Transverse colon (tissue), 4 donors: ENCODE measurements at regions not wholly inside any gene's neighbourhood (a gene's known extent, or its start where the extent isn't known, plus 50 kb on each side); places are given as distances from the start of the nearest gene placed in this dataset.

Experiments
- DNase-seq: peaks from one replicate; pipeline ENCODE4 v3.0.0-alpha.2; 2019
- H3K27ac ChIP-seq, 4 donors: fragments of 200-600 bp; sonication (generic); 2 replicates each; pipeline ENCODE4 v1.5.1; 2016 to 2018; ENCODE audit warnings: inconsistent platforms in 4 of 4
- H3K27me3 ChIP-seq: fragments of 200-600 bp; sonication (generic); 2 replicates; pipeline ENCODE4 v1.5.1; 2017; ENCODE audit warnings: inconsistent platforms
- H3K36me3 ChIP-seq, 4 donors: fragments of 200-600 bp; sonication (generic); 2 replicates each; pipeline ENCODE4 v1.5.1; 2017 to 2019; ENCODE audit warnings: inconsistent platforms in 4 of 4
- H3K4me1 ChIP-seq, 4 donors: fragments of 200-600 bp; sonication (generic); 2 replicates each; pipeline ENCODE4 v1.5.1; 2017 to 2020; ENCODE audit warnings: inconsistent platforms in 4 of 4
- H3K4me3 ChIP-seq, 4 donors: fragments of 200-600 bp; sonication (generic); 1 replicate in 1 of 4; 2 replicates in 3 of 4; pipeline versions ENCODE4 v1.5.1 to v1.6.1; 2017 to 2019; ENCODE audit warnings: inconsistent platforms in 4 of 4
- H3K9me3 ChIP-seq, 2 donors: fragments of 200-600 bp; sonication (generic); 2 replicates each; pipeline ENCODE4 v1.5.1; 2017 to 2019; ENCODE audit warnings: inconsistent platforms in 2 of 2
- CTCF ChIP-seq, 5 experiments: fragments of 200-600 bp in 3 of 5; fragments of 450-650 bp in 2 of 5; sonication (generic) in 3 of 5; IDR thresholded peaks; 1 replicate in 2 of 5; 2 replicates in 3 of 5; pipeline ENCODE4 v1.5.1; 2016 to 2017; ENCODE audit warnings: antibody characterized with exemption in 5 of 5, inconsistent platforms in 3 of 5, mild to moderate bottlenecking in 2 of 5, moderate library complexity in 1 of 5
- EP300 ChIP-seq: sonication (generic); formaldehyde crosslinking; IDR thresholded peaks from one replicate; pipeline ENCODE4 v1.6.1; 2017; ENCODE audit warnings: antibody characterized with exemption, low read depth
- POLR2A ChIP-seq: fragments of 450-650 bp; IDR thresholded peaks from one replicate; pipeline ENCODE4 v1.6.1; 2016; ENCODE audit warnings: antibody characterized with exemption, mild to moderate bottlenecking, moderate library complexity
- POLR2AphosphoS5 ChIP-seq, 3 donors: sonication (generic); formaldehyde crosslinking; IDR thresholded peaks; one replicate each; pipeline ENCODE4 v1.6.1; 2016; ENCODE audit warnings: antibody characterized with exemption in 3 of 3
- WGBS, 2 donors: methylation state at CpG; one replicate each; pipeline ENCODE4 v1.1.5; 2018; ENCODE audit warnings: low coverage in 1 of 2; 5-methylcytosine and 5-hydroxymethylcytosine counted together
- in situ Hi-C, 4 donors: fragments of 200-750 bp; cut with MboI; loops; one replicate each; pipeline versions ENCODE4 v1.15.0 to v1.15.1; 2017; ENCODE audit warnings: low sequenced_read_pairs in 3 of 4, low pct_ligation_motif_present in 1 of 4, low pct_unique_long_range_greater_than_20kb in 1 of 4
- intact Hi-C: fragments of 100-400 bp; cut with DNase I; formaldehyde crosslinking; loops from one replicate; pipeline ENCODE4 v1.15.1; 2023; ENCODE audit warnings: low total_unique reads

GRCh38 chr3:102194001-102194400 is 240.8 kb upstream of the ZPLD1 start:
- H3K27ac ChIP-seq, result no peak overlapping the region
- intact Hi-C loops, result no loop called here
- in situ Hi-C loops, result no loop called here
- no peaks in the 10 kb centered on the region for H3K9me3 ChIP-seq
- TF ChIP-seq CTCF (IDR thresholded peaks at IDR 0.05) (no peak), POLR2AphosphoS5 (IDR thresholded peaks at IDR 0.05) (no peak), POLR2A (no peak), EP300 (no peak)
- H3K36me3 ChIP-seq, result no peaks in the 10 kb centered on the region
- H3K27me3 ChIP-seq, result no peaks in the 10 kb centered on the region
- H3K4me1 ChIP-seq, result peaks cover 0 to 8% (median 0%) of the 10 kb centered on the region in 4 donors
- 82 to 87% methylated on average over 5 of the region's 5 CpGs for WGBS, 2 donors
- no peak overlapping the region for H3K4me3 ChIP-seq
- no peak for DNase-seq

- intact Hi-C loops, result no loop called here
- peaks cover 0 to 8% (median 0%) of the 10 kb centered on the region in 4 donors for H3K4me1 ChIP-seq
- WGBS, 2 donors, result 83% methylated on average over 1 of the region's 1 CpG
- peak overlapping the region in 3 of 4 donors; percentile 9 to 36 (median 20) for H3K27ac ChIP-seq
- H3K36me3 ChIP-seq, result no peaks in the 10 kb centered on the region
- DNase-seq, result no peak
- TF ChIP-seq CTCF (IDR thresholded peaks at IDR 0.05), result no peak
- no peak for TF ChIP-seq EP300
- no peak for TF ChIP-seq POLR2AphosphoS5 (IDR thresholded peaks at IDR 0.05)
- TF ChIP-seq POLR2A, result no peak
- no peaks in the 10 kb centered on the region for H3K9me3 ChIP-seq
- in situ Hi-C loops, result no loop called here
- H3K4me3 ChIP-seq, result no peak overlapping the region
- no peaks in the 10 kb centered on the region for H3K27me3 ChIP-seq
Observed at GRCh38 chr3:102194760-102195159, 240.1 kb upstream of the ZPLD1 start.

- Histone ChIP-seq H3K27ac (peak overlapping the region in 3 of 4 donors; percentile 9 to 36 (median 20)), H3K4me1 (peaks cover 0 to 8% (median 0%) of the 10 kb centered on the region in 4 donors), H3K27me3 (no peaks in the 10 kb centered on the region), H3K4me3 (no peak overlapping the region), H3K36me3 (no peaks in the 10 kb centered on the region), H3K9me3 (no peaks in the 10 kb centered on the region)
- 29 to 39% methylated on average over 4 to 5 of the region's 5 CpGs for WGBS, 2 donors
- DNase-seq, result peak; percentile 32
- TF ChIP-seq POLR2AphosphoS5 (IDR thresholded peaks at IDR 0.05) (peak in 1 of 3 donors; percentile 13), CTCF (IDR thresholded peaks at IDR 0.05) (no peak)
- intact Hi-C loops, result no loop called here
- in situ Hi-C loops, result no loop called here
Observed at GRCh38 chr3:102195198-102195948, 239.4 kb upstream of the ZPLD1 start.

GRCh38 chr3:102200126-102200525 is 234.7 kb upstream of the ZPLD1 start:
- in situ Hi-C loops, result loop anchor here in 1 of 4 donors (25.0 kb wide), 1 partner anchor 113 kb away; no protein-coding TSS in a partner anchor
- no peaks in the 10 kb centered on the region for H3K9me3 ChIP-seq
- H3K27ac ChIP-seq, result no peak overlapping the region
- H3K36me3 ChIP-seq, result no peaks in the 10 kb centered on the region
- intact Hi-C loops, result no loop called here
- no peak for TF ChIP-seq POLR2AphosphoS5 (IDR thresholded peaks at IDR 0.05)
- no peak for TF ChIP-seq EP300
- H3K4me1 ChIP-seq, result peaks cover 0 to 3% (median 0%) of the 10 kb centered on the region in 4 donors
- DNase-seq, result no peak
- H3K4me3 ChIP-seq, result no peak overlapping the region
- H3K27me3 ChIP-seq, result no peaks in the 10 kb centered on the region

- Histone ChIP-seq H3K4me1 (no peaks in the 10 kb centered on the region), H3K4me3 (no peak overlapping the region), H3K36me3 (no peaks in the 10 kb centered on the region), H3K9me3 (no peaks in the 10 kb centered on the region), H3K27ac (no peak overlapping the region), H3K27me3 (no peaks in the 10 kb centered on the region)
- in situ Hi-C loops (loop anchor here in 1 of 4 donors (25.0 kb wide), 1 partner anchor 113 kb away; no protein-coding TSS in a partner anchor), intact Hi-C loops (no loop called here)
- TF ChIP-seq POLR2A (no peak), POLR2AphosphoS5 (IDR thresholded peaks at IDR 0.05) (no peak), EP300 (no peak), CTCF (IDR thresholded peaks at IDR 0.05) (no peak)
- no peak for DNase-seq
Observed at GRCh38 chr3:102200560-102200959, 234.3 kb upstream of the ZPLD1 start.
